Activated naive CD8-positive, alpha-beta T cell (primary cell): ENCODE measurements at regions not wholly inside any gene's neighbourhood (a gene's known extent, or its start where the extent isn't known, plus 50 kb on each side); places are given as distances from the start of the nearest gene placed in this dataset.
"Not testable (repeated sequence)": the region's sequence is repeated elsewhere in the genome, so short reads cannot be mapped to it uniquely, and the experiment has no call there.

Experiments
- H3K27ac Mint-ChIP-seq: one replicate; pipeline ENCODE4 v1.8.0; 2021; ENCODE audit warnings: mixed read lengths
- H3K27me3 Mint-ChIP-seq: one replicate; pipeline ENCODE4 v1.8.0; 2021; ENCODE audit warnings: mixed read lengths
- H3K36me3 Mint-ChIP-seq: one replicate; pipeline ENCODE4 v1.8.0; 2021; ENCODE audit warnings: mixed read lengths
- H3K4me1 Mint-ChIP-seq: one replicate; pipeline ENCODE4 v1.8.0; 2021; ENCODE audit warnings: low read depth, mixed read lengths
- H3K4me3 Mint-ChIP-seq: one replicate; pipeline ENCODE4 v1.8.0; 2021; ENCODE audit warnings: mild to moderate bottlenecking, mixed read lengths
- H3K9me3 Mint-ChIP-seq: one replicate; pipeline ENCODE4 v1.8.0; 2021; ENCODE audit warnings: low read depth, mixed read lengths

GRCh38 chr20:63145156-63145555 is 70.8 kb downstream of the YTHDF1 start:
- H3K27me3 Mint-ChIP-seq = peaks cover 29% of the 10 kb centered on the region
- no peaks in the 10 kb centered on the region for H3K4me1 Mint-ChIP-seq

GRCh38 chr20:63142933-63143332 is 73.0 kb downstream of the YTHDF1 start:
- H3K27ac Mint-ChIP-seq = no peak overlapping the region

More at GRCh38 chr20:63145156-63145555, 70.8 kb downstream of the YTHDF1 start:
- Mint-ChIP-seq H3K4me3 (no peak overlapping the region), H3K9me3 (peaks cover 12% of the 10 kb centered on the region), H3K27ac (no peak overlapping the region), H3K36me3 (peaks cover 9% of the 10 kb centered on the region)

DNA sequence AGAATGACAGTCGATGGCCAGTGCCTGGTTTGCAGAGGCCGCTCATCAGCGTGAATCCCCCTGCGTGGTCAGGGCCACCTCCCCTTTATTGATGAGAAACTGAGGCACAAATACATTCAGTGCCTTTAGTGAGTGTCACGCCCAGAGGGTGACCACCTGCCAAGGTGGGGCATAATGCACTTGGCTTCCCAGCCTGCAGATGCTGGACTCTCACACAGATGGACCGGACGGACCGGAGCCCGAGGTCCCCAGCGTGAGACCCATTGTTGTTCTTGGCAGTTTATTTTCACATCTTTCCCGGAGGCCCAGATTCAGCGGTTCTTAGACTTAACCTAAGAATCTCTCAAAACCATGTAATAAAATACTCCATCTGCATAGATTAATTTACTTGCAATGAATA is 74.4 kb downstream of the YTHDF1 start:
- H3K27ac Mint-ChIP-seq = no peak overlapping the region
- H3K27me3 Mint-ChIP-seq = peaks cover 13% of the 10 kb centered on the region
- H3K4me1 Mint-ChIP-seq = no peaks in the 10 kb centered on the region
- H3K36me3 Mint-ChIP-seq = no peaks in the 10 kb centered on the region
- no peaks in the 10 kb centered on the region for H3K9me3 Mint-ChIP-seq
- no peak overlapping the region for H3K4me3 Mint-ChIP-seq

More at GRCh38 chr20:63142933-63143332, 73.0 kb downstream of the YTHDF1 start:
- H3K27me3 Mint-ChIP-seq = peaks cover 19% of the 10 kb centered on the region
- peaks cover 6% of the 10 kb centered on the region for H3K9me3 Mint-ChIP-seq
- no peak overlapping the region for H3K4me3 Mint-ChIP-seq
- peaks cover 3% of the 10 kb centered on the region for H3K36me3 Mint-ChIP-seq
- no peaks in the 10 kb centered on the region for H3K4me1 Mint-ChIP-seq

- peaks cover 13% of the 10 kb centered on the region for H3K27me3 Mint-ChIP-seq
- no peaks in the 10 kb centered on the region for H3K4me1 Mint-ChIP-seq
- no peaks in the 10 kb centered on the region for H3K36me3 Mint-ChIP-seq
- no peak overlapping the region for H3K27ac Mint-ChIP-seq
- H3K4me3 Mint-ChIP-seq = no peak overlapping the region
- H3K9me3 Mint-ChIP-seq = no peaks in the 10 kb centered on the region
Observed at GRCh38 chr20:63140514-63141433, 75.2 kb downstream of the YTHDF1 start.

DNA sequence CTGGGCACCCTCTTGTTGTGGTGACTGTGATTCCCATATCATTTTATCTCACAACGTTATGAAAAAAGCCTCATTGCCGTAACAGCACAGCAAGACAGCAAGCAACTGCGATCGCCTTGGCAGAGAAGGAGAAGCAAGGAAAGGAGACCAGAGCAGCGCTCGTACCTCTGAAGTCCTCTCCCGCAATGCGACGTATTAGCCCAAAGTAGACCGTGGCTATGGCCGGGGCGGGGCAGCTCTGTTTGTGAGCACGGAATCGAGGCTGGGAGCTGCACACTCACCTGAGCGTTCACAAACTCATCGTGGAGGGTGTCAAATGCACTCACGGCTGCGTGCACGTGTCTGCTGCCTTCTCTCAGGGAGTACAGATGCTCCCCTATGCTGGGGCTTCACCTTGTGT is 76.1 kb downstream of the YTHDF1 start:
- Mint-ChIP-seq H3K4me1 (no peaks in the 10 kb centered on the region), H3K9me3 (no peaks in the 10 kb centered on the region), H3K27ac (no peak overlapping the region), H3K27me3 (peaks cover 9% of the 10 kb centered on the region), H3K4me3 (no peak overlapping the region), H3K36me3 (no peaks in the 10 kb centered on the region)

DNA sequence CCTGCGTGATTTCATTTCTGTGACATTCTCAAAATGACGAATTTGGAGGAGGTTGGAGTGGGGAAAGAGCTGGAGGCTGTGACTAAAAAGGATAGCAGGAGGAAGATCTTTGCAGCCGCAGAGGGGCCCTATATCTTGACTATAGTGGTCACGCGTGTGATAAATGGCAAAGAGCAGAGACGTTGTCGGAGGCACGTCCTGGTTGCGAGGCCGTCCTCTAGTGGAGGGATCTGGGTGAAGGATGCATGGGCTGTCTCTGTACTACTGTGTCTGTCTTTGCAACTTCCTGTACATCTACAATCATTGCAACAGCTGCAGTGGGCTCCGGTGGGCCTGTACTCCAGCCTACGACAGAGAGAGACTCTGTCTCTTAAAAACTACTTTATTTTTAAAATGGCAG is 76.6 kb downstream of the YTHDF1 start:
- no peaks in the 10 kb centered on the region for H3K4me1 Mint-ChIP-seq
- H3K4me3 Mint-ChIP-seq = no peak overlapping the region
- H3K9me3 Mint-ChIP-seq = no peaks in the 10 kb centered on the region
- no peaks in the 10 kb centered on the region for H3K36me3 Mint-ChIP-seq
- H3K27me3 Mint-ChIP-seq = peaks cover 9% of the 10 kb centered on the region
- no peak overlapping the region for H3K27ac Mint-ChIP-seq

GRCh38 chr20:63138855-63139341 is 77.0 kb downstream of the YTHDF1 start:
- Mint-ChIP-seq H3K4me3 (no peak overlapping the region), H3K27me3 (peaks cover 9% of the 10 kb centered on the region)

DNA sequence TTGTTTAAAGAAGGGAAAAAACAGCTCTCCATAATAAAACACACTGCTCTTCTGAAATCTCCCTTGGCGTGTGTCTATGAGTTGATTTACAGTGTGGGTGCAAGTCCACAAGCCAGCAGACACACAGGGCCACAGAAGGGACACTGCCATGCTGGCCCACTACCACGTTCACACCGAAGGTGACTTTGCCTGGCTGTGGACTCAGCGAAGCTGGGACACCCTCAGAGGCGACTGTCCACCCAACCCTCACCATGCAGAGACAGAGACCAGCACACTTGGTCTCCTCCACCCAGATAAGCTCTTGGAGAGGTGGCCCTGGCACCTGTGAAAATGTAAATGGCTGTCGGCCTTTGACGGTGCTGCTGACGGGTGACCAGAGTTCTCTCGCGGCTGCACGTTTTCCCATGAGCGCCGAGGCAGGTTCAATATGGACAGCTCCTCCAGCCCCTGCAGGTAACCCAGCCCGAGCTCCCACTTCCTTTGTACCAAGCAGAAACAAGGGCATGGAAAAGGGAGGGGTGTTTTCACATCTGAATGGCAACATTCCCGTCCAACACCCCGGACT is 78.0 kb downstream of the YTHDF1 start:
- Mint-ChIP-seq H3K36me3 (no peaks in the 10 kb centered on the region), H3K9me3 (no peaks in the 10 kb centered on the region), H3K4me3 (no peak overlapping the region), H3K4me1 (no peaks in the 10 kb centered on the region), H3K27ac (no peak overlapping the region), H3K27me3 (peaks cover 9% of the 10 kb centered on the region)

More at GRCh38 chr20:63138855-63139341, 77.0 kb downstream of the YTHDF1 start:
- no peaks in the 10 kb centered on the region for H3K36me3 Mint-ChIP-seq
- no peaks in the 10 kb centered on the region for H3K4me1 Mint-ChIP-seq
- no peaks in the 10 kb centered on the region for H3K9me3 Mint-ChIP-seq
- no peak overlapping the region for H3K27ac Mint-ChIP-seq

GRCh38 chr20:63136296-63136695 is 79.6 kb downstream of the YTHDF1 start:
- no peak overlapping the region for H3K27ac Mint-ChIP-seq
- H3K36me3 Mint-ChIP-seq = no peaks in the 10 kb centered on the region
- H3K4me1 Mint-ChIP-seq = no peaks in the 10 kb centered on the region
- no peaks in the 10 kb centered on the region for H3K9me3 Mint-ChIP-seq
- peaks cover 5% of the 10 kb centered on the region for H3K27me3 Mint-ChIP-seq
- H3K4me3 Mint-ChIP-seq = no peak overlapping the region

DNA sequence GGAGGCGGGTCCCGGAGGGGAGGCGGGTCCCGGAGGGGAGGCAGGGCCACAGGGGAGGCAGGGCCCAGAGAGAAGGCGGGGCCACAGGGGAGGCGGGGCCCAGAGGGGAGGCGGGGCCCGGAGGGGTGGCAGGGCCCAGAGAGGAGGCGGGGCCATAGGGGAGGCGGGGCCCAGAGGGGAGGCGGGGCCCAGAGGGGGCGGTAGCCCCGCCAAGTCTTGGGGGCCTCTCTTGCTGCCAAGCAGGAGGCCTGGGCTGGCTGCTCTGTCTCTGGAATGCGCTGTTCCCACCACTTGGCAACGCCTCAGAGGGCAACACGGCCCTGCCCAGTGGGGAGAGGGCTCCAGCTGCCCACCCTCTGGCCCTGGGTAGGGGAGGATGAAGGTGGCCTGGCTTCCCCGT is 80.5 kb downstream of the YTHDF1 start:
- Mint-ChIP-seq H3K27me3 (peaks cover 5% of the 10 kb centered on the region), H3K27ac (no peak overlapping the region), H3K4me1 (no peaks in the 10 kb centered on the region), H3K4me3 (no peak overlapping the region), H3K9me3 (no peaks in the 10 kb centered on the region), H3K36me3 (no peaks in the 10 kb centered on the region)

DNA sequence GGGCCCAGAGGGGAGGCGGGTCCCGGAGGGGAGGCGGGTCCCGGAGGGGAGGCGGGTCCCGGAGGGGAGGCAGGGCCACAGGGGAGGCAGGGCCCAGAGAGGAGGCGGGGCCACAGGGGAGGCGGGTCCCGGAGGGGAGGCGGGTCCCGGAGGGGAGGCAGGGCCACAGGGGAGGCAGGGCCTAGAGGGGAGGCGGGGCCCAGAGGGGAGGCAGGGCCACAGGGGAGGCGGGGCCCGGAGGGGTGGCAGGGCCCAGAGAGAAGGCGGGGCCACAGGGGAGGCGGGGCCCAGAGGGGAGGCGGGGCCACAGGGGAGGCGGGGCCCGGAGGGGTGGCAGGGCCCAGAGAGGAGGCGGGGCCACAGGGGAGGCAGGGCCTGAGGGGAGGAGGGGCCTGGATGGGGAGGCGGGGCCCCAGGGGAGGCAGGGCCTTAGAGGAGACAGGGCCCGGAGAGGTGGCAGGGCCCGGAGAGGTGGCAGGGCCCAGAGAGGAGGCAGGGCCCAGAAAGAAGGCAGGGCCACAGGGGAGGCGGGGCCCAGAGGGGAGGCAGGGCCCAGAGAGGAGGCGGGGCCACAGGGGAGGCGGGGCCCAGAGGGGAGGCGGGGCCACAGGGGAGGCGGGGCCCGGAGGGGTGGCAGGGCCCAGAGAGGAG is 81.1 kb downstream of the YTHDF1 start:
- not testable (repeated sequence) for H3K36me3 Mint-ChIP-seq, H3K27ac Mint-ChIP-seq, H3K4me1 Mint-ChIP-seq, H3K9me3 Mint-ChIP-seq, H3K4me3 Mint-ChIP-seq, H3K27me3 Mint-ChIP-seq

DNA sequence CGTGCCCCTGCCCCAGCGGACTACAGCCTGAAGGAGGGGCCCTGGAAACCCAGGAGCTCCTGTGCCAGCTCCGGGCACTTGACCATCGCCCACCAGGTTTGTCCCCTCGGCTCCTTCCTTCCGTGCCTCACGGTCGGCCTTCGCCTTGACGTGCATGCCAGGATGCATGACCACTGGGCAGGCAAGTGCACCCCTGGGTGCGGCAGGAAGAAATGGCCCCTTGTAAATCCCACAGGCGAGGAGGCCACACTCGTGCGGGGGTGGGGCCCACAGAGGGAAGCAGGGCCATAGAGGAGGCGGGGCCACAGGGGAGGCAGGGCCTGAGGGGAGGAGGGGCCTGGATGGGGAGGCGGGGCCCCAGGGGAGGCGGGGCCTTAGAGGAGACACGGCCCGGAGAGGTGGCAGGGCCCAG is 81.7 kb downstream of the YTHDF1 start:
- Mint-ChIP-seq H3K27me3 (peaks cover 10% of the 10 kb centered on the region), H3K4me1 (no peaks in the 10 kb centered on the region), H3K9me3 (no peaks in the 10 kb centered on the region), H3K27ac (no peak overlapping the region), H3K36me3 (no peaks in the 10 kb centered on the region), H3K4me3 (no peak overlapping the region)

DNA sequence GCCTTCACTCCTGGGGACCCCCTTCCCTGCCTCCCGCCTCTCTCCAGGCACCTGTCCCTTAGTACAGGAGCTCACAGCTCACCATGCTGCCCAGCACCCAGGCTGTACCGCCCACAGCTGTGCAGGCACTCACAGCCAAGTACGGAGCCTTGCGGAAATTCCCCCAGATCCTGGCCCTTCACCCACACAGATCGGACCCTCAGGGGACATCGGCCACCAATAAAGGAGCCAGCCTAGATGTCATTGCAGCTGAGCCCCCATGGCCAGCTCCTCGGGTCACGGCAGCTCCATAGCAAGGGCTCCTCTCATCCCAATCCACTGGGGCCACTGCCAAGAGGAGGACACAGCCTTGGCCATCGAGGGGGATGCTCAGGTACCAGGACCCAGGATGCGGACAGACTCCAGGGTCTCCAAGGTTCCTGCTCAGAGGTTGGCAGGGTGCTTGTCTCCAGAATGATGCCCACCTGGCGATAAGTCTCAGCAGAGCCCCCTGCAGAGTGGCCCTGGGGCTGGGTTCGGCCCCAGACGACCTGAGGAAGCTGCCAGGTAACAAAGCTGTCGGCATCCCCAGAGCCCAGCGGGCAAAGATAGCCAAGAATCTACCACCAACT is 82.3 kb downstream of the YTHDF1 start:
- no peaks in the 10 kb centered on the region for H3K9me3 Mint-ChIP-seq
- H3K36me3 Mint-ChIP-seq = no peaks in the 10 kb centered on the region
- H3K4me1 Mint-ChIP-seq = no peaks in the 10 kb centered on the region

DNA sequence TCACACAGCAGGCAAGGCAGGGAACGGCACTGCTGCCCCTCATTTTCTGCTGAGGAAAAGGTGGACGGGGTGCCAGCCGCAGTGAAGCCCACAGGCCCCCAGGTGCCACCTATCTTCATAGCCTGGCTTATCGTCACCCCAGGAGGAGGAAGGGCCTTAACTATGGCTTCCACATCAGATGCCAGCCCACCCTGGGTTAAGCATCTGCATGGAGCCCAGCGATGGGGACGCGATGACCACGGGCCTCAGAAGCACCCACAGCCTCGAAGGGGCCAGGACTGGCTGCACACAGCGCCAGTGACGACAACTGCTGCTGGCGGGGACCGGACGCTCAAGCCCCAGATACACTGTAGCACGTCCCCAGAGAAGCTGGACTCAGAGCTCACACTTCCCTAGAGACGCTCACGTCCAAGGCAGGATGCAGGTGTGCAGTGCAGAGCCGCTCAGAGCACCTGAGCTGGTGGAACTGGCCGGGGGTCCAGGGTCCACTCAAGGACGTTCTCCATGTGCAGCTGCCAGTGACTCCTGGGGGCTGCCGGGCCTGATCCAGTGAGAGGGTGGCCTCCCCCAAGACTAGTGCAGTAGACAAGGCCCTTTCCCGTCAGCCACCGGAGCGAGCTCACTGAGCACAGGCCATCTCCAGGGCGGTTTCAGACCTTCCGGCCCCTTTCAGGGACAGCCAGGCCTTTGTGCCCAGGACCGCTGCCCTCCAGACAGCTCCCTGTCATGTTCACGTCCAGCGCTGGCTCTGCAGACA is 83.0 kb downstream of the YTHDF1 start:
- no peaks in the 10 kb centered on the region for H3K36me3 Mint-ChIP-seq
- H3K27ac Mint-ChIP-seq = no peak overlapping the region
- no peak overlapping the region for H3K4me3 Mint-ChIP-seq
- peaks cover 6% of the 10 kb centered on the region for H3K27me3 Mint-ChIP-seq
- H3K4me1 Mint-ChIP-seq = no peaks in the 10 kb centered on the region
- H3K9me3 Mint-ChIP-seq = no peaks in the 10 kb centered on the region

More for the DNA sequence above, 82.3 kb downstream of the YTHDF1 start:
- no peak overlapping the region for H3K27ac Mint-ChIP-seq
- peaks cover 7% of the 10 kb centered on the region for H3K27me3 Mint-ChIP-seq
- no peak overlapping the region for H3K4me3 Mint-ChIP-seq
